ENCODE measurements at regions not wholly inside any gene's neighbourhood (a gene's known extent, or its start where the extent isn't known, plus 50 kb on each side); places are given as distances from the start of the nearest gene placed in this dataset.

DNA sequence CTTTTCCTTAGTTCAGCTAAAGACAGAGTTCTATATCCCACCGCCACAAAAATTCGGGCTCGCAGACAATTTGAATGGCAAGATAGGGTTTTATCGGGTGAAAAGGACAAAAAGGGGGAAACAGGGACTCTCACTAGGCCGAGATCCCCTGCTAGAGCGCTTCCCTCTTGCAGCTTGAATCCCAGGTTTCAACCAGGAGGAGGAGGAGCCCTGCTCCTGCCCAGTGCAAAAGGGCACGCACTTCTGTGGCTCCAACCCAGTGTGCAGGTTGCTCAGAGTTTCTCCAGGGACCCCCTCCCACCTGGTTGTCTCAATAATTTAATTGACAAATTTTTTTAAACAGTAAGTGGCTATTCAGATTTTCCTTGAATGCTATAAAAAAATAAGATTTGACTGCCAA lies 152.6 kb upstream of the LUZP2 start:
- in situ Hi-C loops (cut with HindIII; ENCODE audit: low pct_unique_long_range_greater_than_20kb, low sequenced_read_pairs): no loop called here
- TF ChIP-seq JUND (IDR thresholded peaks at IDR 0.05; ENCODE audit: low read depth): no peak
- DNase-seq (ENCODE audit: low read depth in 1 of 2, low spot score in 1 of 2): no peak

- no peak for DNase-seq (ENCODE audit: low read depth in 1 of 2, low spot score in 1 of 2)
- no peak for TF ChIP-seq JUND (IDR thresholded peaks at IDR 0.05; ENCODE audit: low read depth)
- in situ Hi-C loops (cut with HindIII; ENCODE audit: low pct_unique_long_range_greater_than_20kb, low sequenced_read_pairs): no loop called here
These were observed 147.9 kb upstream of the LUZP2 start for GRCh38 chr11:24348908-24349307.

DNA sequence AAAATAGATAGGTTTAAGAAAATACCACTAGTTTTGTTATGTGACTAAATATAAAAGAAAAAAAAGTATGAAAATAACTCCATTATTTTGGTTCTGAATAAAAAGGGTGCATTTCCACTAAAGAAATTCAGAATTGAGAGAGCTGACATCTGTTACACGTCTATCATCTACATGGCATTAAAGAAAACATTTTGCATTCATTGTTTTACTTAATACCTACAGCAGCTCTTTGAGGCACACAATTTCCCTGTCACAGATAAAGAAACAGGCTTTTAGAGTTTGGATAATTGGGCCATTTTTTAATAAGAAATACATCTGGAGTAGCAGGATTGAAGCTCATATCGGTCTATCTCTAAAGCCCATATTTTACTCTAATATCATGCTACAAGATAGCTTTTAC lies 145.7 kb upstream of the LUZP2 start:
- in situ Hi-C loops (cut with HindIII; ENCODE audit: low pct_unique_long_range_greater_than_20kb, low sequenced_read_pairs): no loop called here
- TF ChIP-seq JUND (IDR thresholded peaks at IDR 0.05; ENCODE audit: low read depth): no peak
- no peak for DNase-seq (ENCODE audit: low read depth in 1 of 2, low spot score in 1 of 2)

- TF ChIP-seq JUND (IDR thresholded peaks at IDR 0.05; ENCODE audit: low read depth): no peak
These were observed 140.4 kb upstream of the LUZP2 start for GRCh38 chr11:24356501-24356900.

GRCh38 chr11:24357620-24358410 lies 139.0 kb upstream of the LUZP2 start:
- no peak for DNase-seq (ENCODE audit: low read depth in 1 of 2, low spot score in 1 of 2)
- in situ Hi-C loops (cut with HindIII; ENCODE audit: low pct_unique_long_range_greater_than_20kb, low sequenced_read_pairs): no loop called here
- no peak for TF ChIP-seq JUND (IDR thresholded peaks at IDR 0.05; ENCODE audit: low read depth)

More at GRCh38 chr11:24356501-24356900, 140.4 kb upstream of the LUZP2 start:
- DNase-seq (ENCODE audit: low read depth in 1 of 2, low spot score in 1 of 2): no peak
- in situ Hi-C loops (cut with HindIII; ENCODE audit: low pct_unique_long_range_greater_than_20kb, low sequenced_read_pairs): no loop called here

DNA sequence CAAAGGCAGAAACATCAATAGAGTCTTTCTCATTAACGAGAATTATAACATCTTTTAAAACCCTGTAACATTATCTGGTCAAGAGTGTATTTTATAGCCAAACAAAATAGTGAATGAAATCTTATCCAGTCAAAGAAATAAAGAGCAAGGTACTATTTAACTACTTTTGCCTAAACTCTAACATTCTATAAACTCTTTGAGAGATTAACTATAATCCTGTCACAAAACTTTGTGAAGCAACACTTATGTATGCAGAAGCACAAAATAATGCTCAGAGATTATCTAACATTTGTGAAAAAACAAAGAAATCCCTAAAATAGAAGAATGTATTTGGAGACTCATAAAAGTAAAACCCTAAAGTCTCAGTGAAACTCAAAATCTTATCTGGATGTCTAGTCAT lies 124.4 kb upstream of the LUZP2 start:
- no peak for DNase-seq (ENCODE audit: low read depth in 1 of 2, low spot score in 1 of 2)
- TF ChIP-seq JUND (IDR thresholded peaks at IDR 0.05; ENCODE audit: low read depth): no peak
- in situ Hi-C loops (cut with HindIII; ENCODE audit: low pct_unique_long_range_greater_than_20kb, low sequenced_read_pairs): no loop called here

GRCh38 chr11:24373516-24373915 lies 123.3 kb upstream of the LUZP2 start:
- in situ Hi-C loops (cut with HindIII; ENCODE audit: low pct_unique_long_range_greater_than_20kb, low sequenced_read_pairs): no loop called here
- no peak for DNase-seq (ENCODE audit: low read depth in 1 of 2, low spot score in 1 of 2)
- TF ChIP-seq JUND (IDR thresholded peaks at IDR 0.05; ENCODE audit: low read depth): no peak

DNA sequence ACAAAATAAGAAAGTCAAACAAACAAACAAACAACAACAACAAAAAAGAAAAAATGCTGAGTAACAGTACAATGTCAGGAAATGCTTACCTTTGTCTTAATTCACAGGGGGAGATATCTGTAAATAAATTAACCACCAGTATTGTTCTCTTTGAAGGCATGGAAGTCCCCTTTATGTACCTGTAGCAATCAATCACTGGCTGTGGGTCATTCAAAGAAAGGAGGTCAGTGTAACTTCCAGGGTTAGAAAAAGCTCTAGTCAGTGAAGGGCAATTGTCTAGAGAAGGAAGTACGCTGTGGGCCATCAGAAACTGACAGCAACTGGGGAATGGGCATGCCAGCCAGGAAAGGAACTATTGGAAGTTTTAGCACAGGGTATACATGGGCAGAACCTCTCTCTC lies 121.5 kb upstream of the LUZP2 start:
- no peak for TF ChIP-seq JUND (IDR thresholded peaks at IDR 0.05; ENCODE audit: low read depth)
- in situ Hi-C loops (cut with HindIII; ENCODE audit: low pct_unique_long_range_greater_than_20kb, low sequenced_read_pairs): no loop called here
- no peak for DNase-seq (ENCODE audit: low read depth in 1 of 2, low spot score in 1 of 2)

DNA sequence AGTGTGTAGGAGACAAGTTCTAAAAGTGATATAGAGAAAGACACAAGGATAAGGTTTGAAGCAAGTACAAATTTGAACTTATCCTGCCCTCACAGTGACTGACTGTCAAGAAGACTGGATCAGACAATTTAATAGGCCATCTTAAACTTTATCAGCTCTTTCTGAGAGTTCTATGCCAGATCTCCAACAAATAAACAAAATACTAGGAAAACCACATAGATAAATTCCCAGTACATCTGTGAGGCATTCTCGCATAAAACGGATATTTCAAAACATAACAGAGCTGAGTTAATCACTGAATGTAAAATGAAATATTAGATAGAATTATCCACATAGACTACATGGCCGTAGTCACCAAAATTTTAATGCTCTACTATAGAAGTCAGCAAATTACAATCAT lies 120.9 kb upstream of the LUZP2 start:
- TF ChIP-seq JUND (IDR thresholded peaks at IDR 0.05; ENCODE audit: low read depth): no peak
- in situ Hi-C loops (cut with HindIII; ENCODE audit: low pct_unique_long_range_greater_than_20kb, low sequenced_read_pairs): no loop called here
- DNase-seq (ENCODE audit: low read depth in 1 of 2, low spot score in 1 of 2): no peak

DNA sequence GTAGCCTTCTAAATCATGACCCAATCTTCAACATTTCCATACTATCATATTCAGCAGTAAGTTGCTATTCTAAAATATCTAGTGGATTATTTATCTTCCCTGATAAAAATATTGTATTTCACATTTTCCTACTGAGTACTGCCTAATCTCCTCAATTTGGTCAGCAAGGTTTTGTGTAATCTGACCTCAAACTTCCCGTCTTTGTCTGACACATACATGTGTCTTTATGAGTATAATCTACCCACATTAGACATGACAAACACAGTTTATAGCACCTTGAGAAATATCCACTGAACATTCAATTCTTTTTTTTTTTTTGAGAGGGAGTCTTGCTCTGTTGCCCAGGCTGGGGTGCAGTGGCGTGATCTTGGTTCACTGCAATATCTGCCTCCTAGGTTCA lies 113.7 kb upstream of the LUZP2 start:
- DNase-seq (ENCODE audit: low read depth in 1 of 2, low spot score in 1 of 2): no peak
- in situ Hi-C loops (cut with HindIII; ENCODE audit: low pct_unique_long_range_greater_than_20kb, low sequenced_read_pairs): no loop called here
- no peak for TF ChIP-seq JUND (IDR thresholded peaks at IDR 0.05; ENCODE audit: low read depth)

DNA sequence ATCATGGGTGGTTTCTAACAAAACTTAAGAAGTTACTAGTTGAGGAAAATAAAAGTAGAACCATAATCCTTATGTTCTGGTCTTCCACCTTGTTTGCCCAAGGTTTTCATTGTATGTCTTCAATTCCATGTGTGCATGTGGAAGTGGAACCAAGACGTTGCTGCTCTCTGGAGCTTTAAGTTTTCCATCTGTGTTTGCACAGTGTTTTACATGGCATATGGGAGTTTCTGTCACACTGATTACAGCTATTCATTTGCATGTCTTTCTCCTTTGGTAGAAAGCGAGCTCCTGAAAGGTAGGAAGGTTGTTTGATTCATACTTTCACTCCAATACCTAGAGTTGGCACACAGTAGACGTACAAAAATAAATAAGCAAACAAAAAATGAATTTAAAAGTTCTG lies 112.6 kb upstream of the LUZP2 start:
- in situ Hi-C loops (cut with HindIII; ENCODE audit: low pct_unique_long_range_greater_than_20kb, low sequenced_read_pairs): no loop called here
- DNase-seq (ENCODE audit: low read depth in 1 of 2, low spot score in 1 of 2): no peak
- TF ChIP-seq JUND (IDR thresholded peaks at IDR 0.05; ENCODE audit: low read depth): no peak

- in situ Hi-C loops (cut with HindIII; ENCODE audit: low pct_unique_long_range_greater_than_20kb, low sequenced_read_pairs): no loop called here
- DNase-seq (ENCODE audit: low read depth in 1 of 2, low spot score in 1 of 2): peak; percentile 7 to 70
- TF ChIP-seq JUND (IDR thresholded peaks at IDR 0.05; ENCODE audit: low read depth): no peak
These were observed 110.1 kb upstream of the LUZP2 start for GRCh38 chr11:24386546-24387397.

DNA sequence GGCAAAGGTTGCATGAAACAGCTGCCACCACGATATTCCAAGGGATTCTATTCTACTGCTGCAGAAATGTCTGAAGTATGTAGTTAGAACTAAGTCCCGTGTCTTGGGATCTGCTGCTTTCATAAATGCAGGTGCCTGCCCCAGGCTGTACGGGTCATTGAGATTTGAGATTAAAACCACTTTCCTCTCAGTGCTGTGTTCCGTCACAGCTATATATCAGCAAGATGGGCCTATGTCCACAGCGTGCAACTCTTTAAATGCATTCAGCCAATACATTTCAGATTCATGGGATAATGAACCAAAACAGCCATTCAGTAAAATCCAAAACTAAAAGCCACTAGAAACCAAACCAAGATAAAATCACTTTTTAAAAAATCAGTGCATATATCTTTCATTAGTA lies 107.3 kb upstream of the LUZP2 start:
- TF ChIP-seq JUND (IDR thresholded peaks at IDR 0.05; ENCODE audit: low read depth): no peak
- in situ Hi-C loops (cut with HindIII; ENCODE audit: low pct_unique_long_range_greater_than_20kb, low sequenced_read_pairs): no loop called here
- no peak for DNase-seq (ENCODE audit: low read depth in 1 of 2, low spot score in 1 of 2)
